ENCODE measurements at regions not wholly inside any gene's neighbourhood (a gene's known extent, or its start where the extent isn't known, plus 50 kb on each side); places are given as distances from the start of the nearest gene placed in this dataset.

DNA sequence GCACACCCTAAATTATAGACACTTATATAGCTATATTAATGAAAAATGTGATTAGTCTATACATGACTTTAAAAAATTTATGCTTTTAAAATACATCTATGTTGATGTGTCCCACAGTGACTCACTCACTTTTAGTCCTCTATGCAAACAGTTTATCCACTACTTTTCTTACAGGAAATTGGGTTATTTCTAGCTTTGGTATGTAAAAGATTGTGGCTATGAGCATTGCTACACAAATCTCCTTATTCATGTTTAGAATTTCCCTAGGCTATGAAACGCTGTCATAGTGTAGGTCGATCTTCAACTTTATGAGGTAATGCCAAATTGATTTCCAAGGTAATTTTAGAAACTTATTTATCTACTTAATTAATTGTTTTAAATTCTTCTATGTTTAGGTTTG is 687.4 kb downstream of the PRR16 start:
- TF ChIP-seq, protein P1, sequence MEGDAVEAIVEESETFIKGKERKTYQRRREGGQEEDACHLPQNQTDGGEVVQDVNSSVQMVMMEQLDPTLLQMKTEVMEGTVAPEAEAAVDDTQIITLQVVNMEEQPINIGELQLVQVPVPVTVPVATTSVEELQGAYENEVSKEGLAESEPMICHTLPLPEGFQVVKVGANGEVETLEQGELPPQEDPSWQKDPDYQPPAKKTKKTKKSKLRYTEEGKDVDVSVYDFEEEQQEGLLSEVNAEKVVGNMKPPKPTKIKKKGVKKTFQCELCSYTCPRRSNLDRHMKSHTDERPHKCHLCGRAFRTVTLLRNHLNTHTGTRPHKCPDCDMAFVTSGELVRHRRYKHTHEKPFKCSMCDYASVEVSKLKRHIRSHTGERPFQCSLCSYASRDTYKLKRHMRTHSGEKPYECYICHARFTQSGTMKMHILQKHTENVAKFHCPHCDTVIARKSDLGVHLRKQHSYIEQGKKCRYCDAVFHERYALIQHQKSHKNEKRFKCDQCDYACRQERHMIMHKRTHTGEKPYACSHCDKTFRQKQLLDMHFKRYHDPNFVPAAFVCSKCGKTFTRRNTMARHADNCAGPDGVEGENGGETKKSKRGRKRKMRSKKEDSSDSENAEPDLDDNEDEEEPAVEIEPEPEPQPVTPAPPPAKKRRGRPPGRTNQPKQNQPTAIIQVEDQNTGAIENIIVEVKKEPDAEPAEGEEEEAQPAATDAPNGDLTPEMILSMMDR (CRISPR knock-in tag; IDR thresholded peaks at IDR 0.05) = no peak
- TF ChIP-seq, protein P2, sequence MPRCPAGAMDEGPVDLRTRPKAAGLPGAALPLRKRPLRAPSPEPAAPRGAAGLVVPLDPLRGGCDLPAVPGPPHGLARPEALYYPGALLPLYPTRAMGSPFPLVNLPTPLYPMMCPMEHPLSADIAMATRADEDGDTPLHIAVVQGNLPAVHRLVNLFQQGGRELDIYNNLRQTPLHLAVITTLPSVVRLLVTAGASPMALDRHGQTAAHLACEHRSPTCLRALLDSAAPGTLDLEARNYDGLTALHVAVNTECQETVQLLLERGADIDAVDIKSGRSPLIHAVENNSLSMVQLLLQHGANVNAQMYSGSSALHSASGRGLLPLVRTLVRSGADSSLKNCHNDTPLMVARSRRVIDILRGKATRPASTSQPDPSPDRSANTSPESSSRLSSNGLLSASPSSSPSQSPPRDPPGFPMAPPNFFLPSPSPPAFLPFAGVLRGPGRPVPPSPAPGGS (CRISPR knock-in tag; IDR thresholded peaks at IDR 0.05) = no peak
- TF ChIP-seq GLI4 (CRISPR knock-in tag; IDR thresholded peaks at IDR 0.05; ENCODE audit: borderline replicate concordance) (no peak), ZNF616 (CRISPR knock-in tag; IDR thresholded peaks at IDR 0.05; ENCODE audit: low read depth) (no peak), SMYD3 (CRISPR knock-in tag; IDR thresholded peaks at IDR 0.05) (no peak), SMAD1 (CRISPR knock-in tag; IDR thresholded peaks at IDR 0.05; ENCODE audit: borderline replicate concordance, low read depth) (no peak), MAFG (CRISPR knock-in tag; IDR thresholded peaks at IDR 0.05) (no peak)
